HG02840 (cell line): ENCODE measurements at regions not wholly inside any gene's neighbourhood (a gene's known extent, or its start where the extent isn't known, plus 50 kb on each side); places are given as distances from the start of the nearest gene placed in this dataset.

Experiments
- ATAC-seq: cut with Tn5 transposase; IDR thresholded peaks from one replicate; pipeline ENCODE4 v1.9.1; 2021; ENCODE audit warnings: mild to moderate bottlenecking, moderate library complexity, moderate number of reproducible peaks; ENCODE audit not compliant: unreplicated experiment, low FRiP score

GRCh38 chr6:43986177-43986825 lies 141.0 kb downstream of the MRPL14 start:
- ATAC-seq, result no peak

- ATAC-seq, result no peak
Observed at GRCh38 chr6:43985329-43985728, 141.9 kb downstream of the MRPL14 start.

GRCh38 chr6:43984442-43985321 lies 142.6 kb downstream of the MRPL14 start:
- ATAC-seq, result no peak

GRCh38 chr6:43983632-43984031 lies 143.6 kb downstream of the MRPL14 start:
- ATAC-seq, result no peak

GRCh38 chr6:43983191-43983590 lies 144.1 kb downstream of the MRPL14 start:
- no peak for ATAC-seq

GRCh38 chr6:43982084-43982625 lies 145.1 kb downstream of the MRPL14 start:
- ATAC-seq, result no peak

GRCh38 chr6:43981363-43981990 lies 145.8 kb downstream of the MRPL14 start:
- ATAC-seq, result no peak

- no peak for ATAC-seq
Observed at GRCh38 chr6:43980004-43980795, 147.1 kb downstream of the MRPL14 start.

GRCh38 chr6:43979525-43979924 lies 147.7 kb downstream of the MRPL14 start:
- no peak for ATAC-seq

- ATAC-seq, result no peak
Observed at GRCh38 chr6:43978473-43979346, 148.5 kb downstream of the MRPL14 start.

- peak; percentile 70 for ATAC-seq
Observed at GRCh38 chr6:43977404-43978111, 149.7 kb downstream of the MRPL14 start.

GRCh38 chr6:43976706-43977403 lies 150.4 kb downstream of the MRPL14 start:
- no peak for ATAC-seq

- no peak for ATAC-seq
Observed at GRCh38 chr6:43974643-43975230, 152.5 kb downstream of the MRPL14 start.

GRCh38 chr6:43973357-43973756 lies 153.9 kb downstream of the MRPL14 start:
- ATAC-seq, result no peak

- no peak for ATAC-seq
Observed at GRCh38 chr6:43972913-43973300, 154.3 kb downstream of the MRPL14 start.

GRCh38 chr6:43972179-43972912 lies 154.9 kb downstream of the MRPL14 start:
- no peak for ATAC-seq

- ATAC-seq, result no peak
Observed at GRCh38 chr6:43971776-43972126, 155.5 kb downstream of the MRPL14 start.
